GM23338 (cell line): ENCODE measurements at regions not wholly inside any gene's neighbourhood (a gene's known extent, or its start where the extent isn't known, plus 50 kb on each side); places are given as distances from the start of the nearest gene placed in this dataset.

ENCODE experiments used
- ATAC-seq: fragments of 200-7000 bp; cut with Tn5 transposase; 3 replicates; pipeline ENCODE4 v1.9.1; 2020
- DNase-seq: peaks from one replicate; pipeline ENCODE4 v3.0.0-alpha.2; 2015; ENCODE audit warnings: low spot score
- H2AFZ ChIP-seq: fragments of 200-600 bp; sonication (generic); 2 replicates; pipeline ENCODE4 v1.8.0; 2016; ENCODE audit warnings: antibody characterized with exemption, mild to moderate bottlenecking, moderate library complexity
- H3F3A ChIP-seq: fragments of 200-600 bp; sonication (generic); replicated peaks from 2 replicates; pipeline ENCODE4 v1.8.0; 2017; ENCODE audit warnings: antibody characterized with exemption, mixed run types, low read depth
- H3K27ac ChIP-seq: fragments of 200-600 bp; sonication (generic); 2 replicates; pipeline ENCODE4 v1.6.1; 2016; ENCODE audit warnings: low read depth
- H3K27me3 ChIP-seq: fragments of 200-600 bp; sonication (generic); 2 replicates; pipeline ENCODE4 v1.8.0; 2016; ENCODE audit warnings: mild to moderate bottlenecking, mixed run types, moderate library complexity; ENCODE audit not compliant: insufficient read depth
- H3K36me3 ChIP-seq: fragments of 200-600 bp; sonication (generic); 2 replicates; pipeline ENCODE4 v1.8.0; 2016; ENCODE audit warnings: mild to moderate bottlenecking; ENCODE audit not compliant: insufficient read depth
- H3K4me1 ChIP-seq: fragments of 200-600 bp; sonication (generic); 2 replicates; pipeline ENCODE4 v1.8.0; 2016; ENCODE audit warnings: mild to moderate bottlenecking, moderate library complexity; ENCODE audit not compliant: insufficient read depth
- H3K4me2 ChIP-seq: fragments of 200-600 bp; sonication (generic); 2 replicates; pipeline ENCODE4 v1.7.1; 2017; ENCODE audit warnings: mixed run types
- H3K4me3 ChIP-seq: fragments of 200-600 bp; sonication (generic); 2 replicates; pipeline ENCODE4 v1.6.1; 2016; ENCODE audit warnings: mixed run types
- H3K79me2 ChIP-seq: fragments of 200-600 bp; sonication (generic); replicated peaks from 2 replicates; pipeline ENCODE4 v1.8.0; 2017; ENCODE audit warnings: mild to moderate bottlenecking; ENCODE audit not compliant: insufficient read depth
- H3K9me2 ChIP-seq: fragments of 200-600 bp; sonication (generic); 2 replicates; pipeline ENCODE4 v1.8.0; 2017; ENCODE audit not compliant: insufficient read depth
- H4K20me1 ChIP-seq: fragments of 200-600 bp; sonication (generic); replicated peaks from 2 replicates; pipeline ENCODE4 v1.8.0; 2017; ENCODE audit warnings: mild to moderate bottlenecking; ENCODE audit not compliant: insufficient read depth
- H3K27ac Mint-ChIP-seq: 2 replicates; pipeline ENCODE4 v1.8.0; 2020; ENCODE audit warnings: inconsistent platforms, mild to moderate bottlenecking, moderate library complexity, mixed read lengths
- H3K27me3 Mint-ChIP-seq: 3 replicates; pipeline ENCODE4 v1.8.0; 2022; ENCODE audit warnings: low read depth, mild to moderate bottlenecking, moderate library complexity, mixed read lengths, inconsistent platforms; ENCODE audit not compliant: insufficient read depth, poor library complexity
- H3K36me3 Mint-ChIP-seq: 3 replicates; pipeline ENCODE4 v1.8.0; 2021; ENCODE audit warnings: low read depth, mild to moderate bottlenecking, inconsistent platforms, moderate library complexity, mixed read lengths
- H3K4me1 Mint-ChIP-seq: 3 replicates; pipeline ENCODE4 v1.8.0; 2020; ENCODE audit warnings: mild to moderate bottlenecking, inconsistent platforms, mixed read lengths
- H3K4me3 Mint-ChIP-seq: 3 replicates; pipeline ENCODE4 v1.8.0; 2021; ENCODE audit warnings: moderate library complexity, mild to moderate bottlenecking, inconsistent platforms, mixed read lengths
- H3K9me3 Mint-ChIP-seq: 3 replicates; pipeline ENCODE4 v1.8.0; 2020; ENCODE audit warnings: moderate library complexity, mild to moderate bottlenecking, inconsistent platforms, mixed read lengths
- CREB1 ChIP-seq: fragments of 250-450 bp; sonication (Bioruptor Pico); IDR thresholded peaks from 2 replicates; pipeline ENCODE4 v1.5.0; 2020; ENCODE audit warnings: low read depth, mild to moderate bottlenecking, moderate library complexity
- EZH2 ChIP-seq: fragments of 200-600 bp; sonication (generic); IDR thresholded peaks from one replicate; pipeline ENCODE4 v1.8.0; 2017; ENCODE audit warnings: antibody characterized with exemption, mild to moderate bottlenecking, low read depth; ENCODE audit not compliant: unreplicated experiment
- NANOG ChIP-seq: IDR thresholded peaks from 2 replicates; pipeline ENCODE4 v1.6.1; 2016; ENCODE audit warnings: antibody characterized with exemption, borderline replicate concordance
- POLR2AphosphoS5 ChIP-seq: IDR thresholded peaks from 2 replicates; pipeline ENCODE4 v1.6.1; 2016; ENCODE audit warnings: antibody characterized with exemption, low read depth
- ZNF331 ChIP-seq: fragments of 250-450 bp; sonication (Bioruptor Pico); IDR thresholded peaks from 2 replicates; pipeline ENCODE4 v1.5.0; 2020; ENCODE audit warnings: low read depth, mild to moderate bottlenecking, moderate library complexity
- TF ChIP-seq, protein P1 (sequence below): IDR thresholded peaks from 2 replicates; pipeline ENCODE4 v1.6.1; 2016; ENCODE audit warnings: antibody characterized with exemption
- TF ChIP-seq, protein P2 (sequence below): fragments of 250-450 bp; sonication (Bioruptor Pico); IDR thresholded peaks from 2 replicates; pipeline ENCODE4 v1.5.0; 2020; ENCODE audit warnings: mild to moderate bottlenecking, moderate library complexity
- TF ChIP-seq, protein P3 (sequence below): IDR thresholded peaks from one replicate; pipeline ENCODE4 v1.6.1; 2018; ENCODE audit warnings: antibody characterized with exemption; ENCODE audit not compliant: unreplicated experiment

DNA sequence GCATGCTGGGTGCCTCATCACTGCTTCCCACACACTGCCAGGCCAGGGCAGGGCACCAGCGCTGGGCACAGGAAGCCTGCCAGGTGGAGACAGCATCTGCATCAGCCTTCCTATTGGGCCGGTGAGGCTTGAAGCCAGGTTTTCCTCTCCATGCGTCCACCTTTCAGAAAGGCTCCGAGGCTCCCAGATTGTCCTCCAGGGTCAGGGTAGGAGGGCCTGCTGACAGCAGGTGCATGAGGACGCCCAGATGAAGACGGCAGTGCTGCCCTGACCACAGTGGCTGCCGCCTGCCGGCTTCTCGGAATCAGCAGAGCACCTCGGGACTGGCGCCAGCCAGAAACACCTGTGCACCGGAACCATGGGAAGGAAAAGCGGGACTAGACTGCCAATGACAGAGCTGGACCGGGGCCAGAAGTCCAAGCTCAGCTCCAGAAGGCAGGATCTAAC lies 170.5 kb upstream of the CST7 start:
- Histone ChIP-seq H3F3A (no peaks in the 10 kb centered on the region), H3K36me3 (no peaks in the 10 kb centered on the region), H3K4me2 (no peak overlapping the region), H4K20me1 (no peaks in the 10 kb centered on the region), H3K27ac (no peak overlapping the region), H3K79me2 (no peaks in the 10 kb centered on the region), H3K27me3 (no peaks in the 10 kb centered on the region), H2AFZ (no peak overlapping the region), H3K9me2 (no peaks in the 10 kb centered on the region), H3K4me1 (no peaks in the 10 kb centered on the region), H3K4me3 (no peak overlapping the region)
- Mint-ChIP-seq H3K4me1 (no peaks in the 10 kb centered on the region), H3K9me3 (peaks cover 17% of the 10 kb centered on the region), H3K36me3 (peaks cover 5% of the 10 kb centered on the region; the same call in 1 of the 3 replicates), H3K27ac (no peak overlapping the region), H3K4me3 (no peak overlapping the region), H3K27me3 (peaks cover 2% of the 10 kb centered on the region)
- ATAC-seq (no peak), DNase-seq (no peak)
- no peak for TF ChIP-seq POLR2AphosphoS5

DNA sequence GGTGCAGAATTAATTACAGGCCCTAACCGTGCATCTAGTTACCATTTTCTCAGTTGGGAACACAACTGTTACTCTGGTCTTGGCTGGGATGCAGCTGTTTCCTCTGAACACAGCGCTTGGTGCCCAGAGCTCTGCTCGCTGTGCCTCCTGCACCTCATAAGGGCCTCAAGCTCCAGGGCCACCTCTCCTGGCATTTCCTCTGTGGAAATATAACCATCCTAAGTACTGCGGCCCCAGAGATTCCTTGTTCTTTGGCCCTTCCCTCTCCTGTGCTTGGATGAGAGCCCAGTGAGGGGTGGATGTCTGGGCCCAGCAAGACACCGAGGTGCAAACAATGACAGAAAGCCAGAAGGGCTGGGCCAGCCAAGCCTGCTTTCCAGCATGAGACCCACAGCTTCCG lies 169.9 kb upstream of the CST7 start:
- H3K27me3 ChIP-seq, result no peaks in the 10 kb centered on the region
- TF ChIP-seq, protein P1, sequence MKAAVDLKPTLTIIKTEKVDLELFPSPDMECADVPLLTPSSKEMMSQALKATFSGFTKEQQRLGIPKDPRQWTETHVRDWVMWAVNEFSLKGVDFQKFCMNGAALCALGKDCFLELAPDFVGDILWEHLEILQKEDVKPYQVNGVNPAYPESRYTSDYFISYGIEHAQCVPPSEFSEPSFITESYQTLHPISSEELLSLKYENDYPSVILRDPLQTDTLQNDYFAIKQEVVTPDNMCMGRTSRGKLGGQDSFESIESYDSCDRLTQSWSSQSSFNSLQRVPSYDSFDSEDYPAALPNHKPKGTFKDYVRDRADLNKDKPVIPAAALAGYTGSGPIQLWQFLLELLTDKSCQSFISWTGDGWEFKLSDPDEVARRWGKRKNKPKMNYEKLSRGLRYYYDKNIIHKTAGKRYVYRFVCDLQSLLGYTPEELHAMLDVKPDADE, result no peak
- TF ChIP-seq, protein P2, sequence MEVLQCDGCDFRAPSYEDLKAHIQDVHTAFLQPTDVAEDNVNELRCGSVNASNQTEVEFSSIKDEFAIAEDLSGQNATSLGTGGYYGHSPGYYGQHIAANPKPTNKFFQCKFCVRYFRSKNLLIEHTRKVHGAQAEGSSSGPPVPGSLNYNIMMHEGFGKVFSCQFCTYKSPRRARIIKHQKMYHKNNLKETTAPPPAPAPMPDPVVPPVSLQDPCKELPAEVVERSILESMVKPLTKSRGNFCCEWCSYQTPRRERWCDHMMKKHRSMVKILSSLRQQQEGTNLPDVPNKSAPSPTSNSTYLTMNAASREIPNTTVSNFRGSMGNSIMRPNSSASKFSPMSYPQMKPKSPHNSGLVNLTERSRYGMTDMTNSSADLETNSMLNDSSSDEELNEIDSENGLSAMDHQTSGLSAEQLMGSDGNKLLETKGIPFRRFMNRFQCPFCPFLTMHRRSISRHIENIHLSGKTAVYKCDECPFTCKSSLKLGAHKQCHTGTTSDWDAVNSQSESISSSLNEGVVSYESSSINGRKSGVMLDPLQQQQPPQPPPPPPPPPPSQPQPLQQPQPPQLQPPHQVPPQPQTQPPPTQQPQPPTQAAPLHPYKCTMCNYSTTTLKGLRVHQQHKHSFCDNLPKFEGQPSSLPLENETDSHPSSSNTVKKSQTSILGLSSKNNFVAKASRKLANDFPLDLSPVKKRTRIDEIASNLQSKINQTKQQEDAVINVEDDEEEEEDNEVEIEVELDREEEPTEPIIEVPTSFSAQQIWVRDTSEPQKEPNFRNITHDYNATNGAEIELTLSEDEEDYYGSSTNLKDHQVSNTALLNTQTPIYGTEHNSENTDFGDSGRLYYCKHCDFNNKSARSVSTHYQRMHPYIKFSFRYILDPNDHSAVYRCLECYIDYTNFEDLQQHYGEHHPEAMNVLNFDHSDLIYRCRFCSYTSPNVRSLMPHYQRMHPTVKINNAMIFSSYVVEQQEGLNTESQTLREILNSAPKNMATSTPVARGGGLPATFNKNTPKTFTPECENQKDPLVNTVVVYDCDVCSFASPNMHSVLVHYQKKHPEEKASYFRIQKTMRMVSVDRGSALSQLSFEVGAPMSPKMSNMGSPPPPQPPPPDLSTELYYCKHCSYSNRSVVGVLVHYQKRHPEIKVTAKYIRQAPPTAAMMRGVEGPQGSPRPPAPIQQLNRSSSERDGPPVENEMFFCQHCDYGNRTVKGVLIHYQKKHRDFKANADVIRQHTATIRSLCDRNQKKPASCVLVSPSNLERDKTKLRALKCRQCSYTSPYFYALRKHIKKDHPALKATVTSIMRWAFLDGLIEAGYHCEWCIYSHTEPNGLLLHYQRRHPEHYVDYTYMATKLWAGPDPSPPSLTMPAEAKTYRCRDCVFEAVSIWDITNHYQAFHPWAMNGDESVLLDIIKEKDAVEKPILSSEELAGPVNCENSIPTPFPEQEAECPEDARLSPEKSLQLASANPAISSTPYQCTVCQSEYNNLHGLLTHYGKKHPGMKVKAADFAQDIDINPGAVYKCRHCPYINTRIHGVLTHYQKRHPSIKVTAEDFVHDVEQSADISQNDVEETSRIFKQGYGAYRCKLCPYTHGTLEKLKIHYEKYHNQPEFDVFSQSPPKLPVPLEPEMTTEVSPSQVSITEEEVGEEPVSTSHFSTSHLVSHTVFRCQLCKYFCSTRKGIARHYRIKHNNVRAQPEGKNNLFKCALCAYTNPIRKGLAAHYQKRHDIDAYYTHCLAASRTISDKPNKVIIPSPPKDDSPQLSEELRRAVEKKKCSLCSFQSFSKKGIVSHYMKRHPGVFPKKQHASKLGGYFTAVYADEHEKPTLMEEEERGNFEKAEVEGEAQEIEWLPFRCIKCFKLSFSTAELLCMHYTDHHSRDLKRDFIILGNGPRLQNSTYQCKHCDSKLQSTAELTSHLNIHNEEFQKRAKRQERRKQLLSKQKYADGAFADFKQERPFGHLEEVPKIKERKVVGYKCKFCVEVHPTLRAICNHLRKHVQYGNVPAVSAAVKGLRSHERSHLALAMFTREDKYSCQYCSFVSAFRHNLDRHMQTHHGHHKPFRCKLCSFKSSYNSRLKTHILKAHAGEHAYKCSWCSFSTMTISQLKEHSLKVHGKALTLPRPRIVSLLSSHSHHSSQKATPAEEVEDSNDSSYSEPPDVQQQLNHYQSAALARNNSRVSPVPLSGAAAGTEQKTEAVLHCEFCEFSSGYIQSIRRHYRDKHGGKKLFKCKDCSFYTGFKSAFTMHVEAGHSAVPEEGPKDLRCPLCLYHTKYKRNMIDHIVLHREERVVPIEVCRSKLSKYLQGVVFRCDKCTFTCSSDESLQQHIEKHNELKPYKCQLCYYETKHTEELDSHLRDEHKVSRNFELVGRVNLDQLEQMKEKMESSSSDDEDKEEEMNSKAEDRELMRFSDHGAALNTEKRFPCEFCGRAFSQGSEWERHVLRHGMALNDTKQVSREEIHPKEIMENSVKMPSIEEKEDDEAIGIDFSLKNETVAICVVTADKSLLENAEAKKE (CRISPR knock-in tag), result no peak
- no peak for TF ChIP-seq NANOG
- no peak for TF ChIP-seq CREB1 (CRISPR knock-in tag)
- TF ChIP-seq ZNF331 (CRISPR knock-in tag), result no peak
- TF ChIP-seq, protein P3, sequence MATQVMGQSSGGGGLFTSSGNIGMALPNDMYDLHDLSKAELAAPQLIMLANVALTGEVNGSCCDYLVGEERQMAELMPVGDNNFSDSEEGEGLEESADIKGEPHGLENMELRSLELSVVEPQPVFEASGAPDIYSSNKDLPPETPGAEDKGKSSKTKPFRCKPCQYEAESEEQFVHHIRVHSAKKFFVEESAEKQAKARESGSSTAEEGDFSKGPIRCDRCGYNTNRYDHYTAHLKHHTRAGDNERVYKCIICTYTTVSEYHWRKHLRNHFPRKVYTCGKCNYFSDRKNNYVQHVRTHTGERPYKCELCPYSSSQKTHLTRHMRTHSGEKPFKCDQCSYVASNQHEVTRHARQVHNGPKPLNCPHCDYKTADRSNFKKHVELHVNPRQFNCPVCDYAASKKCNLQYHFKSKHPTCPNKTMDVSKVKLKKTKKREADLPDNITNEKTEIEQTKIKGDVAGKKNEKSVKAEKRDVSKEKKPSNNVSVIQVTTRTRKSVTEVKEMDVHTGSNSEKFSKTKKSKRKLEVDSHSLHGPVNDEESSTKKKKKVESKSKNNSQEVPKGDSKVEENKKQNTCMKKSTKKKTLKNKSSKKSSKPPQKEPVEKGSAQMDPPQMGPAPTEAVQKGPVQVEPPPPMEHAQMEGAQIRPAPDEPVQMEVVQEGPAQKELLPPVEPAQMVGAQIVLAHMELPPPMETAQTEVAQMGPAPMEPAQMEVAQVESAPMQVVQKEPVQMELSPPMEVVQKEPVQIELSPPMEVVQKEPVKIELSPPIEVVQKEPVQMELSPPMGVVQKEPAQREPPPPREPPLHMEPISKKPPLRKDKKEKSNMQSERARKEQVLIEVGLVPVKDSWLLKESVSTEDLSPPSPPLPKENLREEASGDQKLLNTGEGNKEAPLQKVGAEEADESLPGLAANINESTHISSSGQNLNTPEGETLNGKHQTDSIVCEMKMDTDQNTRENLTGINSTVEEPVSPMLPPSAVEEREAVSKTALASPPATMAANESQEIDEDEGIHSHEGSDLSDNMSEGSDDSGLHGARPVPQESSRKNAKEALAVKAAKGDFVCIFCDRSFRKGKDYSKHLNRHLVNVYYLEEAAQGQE, result no peak
- no peak for TF ChIP-seq EZH2
- no peak overlapping the region for H2AFZ ChIP-seq
- H3K79me2 ChIP-seq, result no peaks in the 10 kb centered on the region
- no peak overlapping the region for H3K27ac ChIP-seq
- H3K9me2 ChIP-seq, result no peaks in the 10 kb centered on the region
- H3F3A ChIP-seq, result no peaks in the 10 kb centered on the region
- no peak overlapping the region for H3K4me2 ChIP-seq
- H3K36me3 Mint-ChIP-seq, result peaks cover 5% of the 10 kb centered on the region; the same call in 1 of the 3 replicates
- DNase-seq, result no peak
- ATAC-seq, result no peak
- H3K27me3 Mint-ChIP-seq, result peaks cover 2% of the 10 kb centered on the region
- no peak overlapping the region for H3K4me3 Mint-ChIP-seq
- H3K36me3 ChIP-seq, result no peaks in the 10 kb centered on the region
- peaks cover 17% of the 10 kb centered on the region for H3K9me3 Mint-ChIP-seq
- H3K4me1 ChIP-seq, result no peaks in the 10 kb centered on the region
- H3K27ac Mint-ChIP-seq, result no peak overlapping the region
- H4K20me1 ChIP-seq, result no peaks in the 10 kb centered on the region
- no peak overlapping the region for H3K4me3 ChIP-seq
- no peaks in the 10 kb centered on the region for H3K4me1 Mint-ChIP-seq
